Fibroblast of mammary gland (primary cell): ENCODE measurements at regions not wholly inside any gene's neighbourhood (a gene's known extent, or its start where the extent isn't known, plus 50 kb on each side); places are given as distances from the start of the nearest gene placed in this dataset.

Source experiments
- DNase-seq: peaks from one replicate; pipeline ENCODE4 v3.0.0-alpha.2; 2010; ENCODE audit warnings: low read depth
- H3K4me3 ChIP-seq: 2 replicates; pipeline ENCODE4 v1.5.1; 2011; ENCODE audit warnings: low read depth, mild to moderate bottlenecking, low read length, moderate library complexity; ENCODE audit not compliant: control insufficient read depth
- TF ChIP-seq, protein P1 (sequence below): conservative IDR thresholded peaks from 2 replicates; pipeline ENCODE4 v1.5.1; 2011; ENCODE audit warnings: low read depth, low read length, inconsistent platforms; ENCODE audit not compliant: control insufficient read depth, insufficient read depth

DNA sequence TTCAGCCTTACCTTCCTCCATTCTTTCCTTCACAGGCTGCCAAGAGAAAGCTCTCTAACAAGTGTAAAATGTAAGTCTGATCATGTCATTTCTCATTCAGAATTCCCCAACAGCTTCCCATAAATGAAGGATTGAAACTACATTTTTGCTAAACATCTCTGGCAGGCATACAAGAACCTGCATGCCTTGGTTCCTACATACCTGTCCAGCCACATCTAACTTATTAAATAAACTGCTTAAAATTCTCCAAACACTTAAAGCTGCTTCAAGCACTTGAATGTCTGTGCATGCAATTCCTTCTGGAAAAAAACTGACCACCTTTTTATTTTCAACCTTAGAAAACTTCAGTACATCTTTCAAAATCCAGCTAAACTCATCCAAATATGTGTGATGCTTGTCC is 84.4 kb upstream of the DCN start:
- TF ChIP-seq, protein P1, sequence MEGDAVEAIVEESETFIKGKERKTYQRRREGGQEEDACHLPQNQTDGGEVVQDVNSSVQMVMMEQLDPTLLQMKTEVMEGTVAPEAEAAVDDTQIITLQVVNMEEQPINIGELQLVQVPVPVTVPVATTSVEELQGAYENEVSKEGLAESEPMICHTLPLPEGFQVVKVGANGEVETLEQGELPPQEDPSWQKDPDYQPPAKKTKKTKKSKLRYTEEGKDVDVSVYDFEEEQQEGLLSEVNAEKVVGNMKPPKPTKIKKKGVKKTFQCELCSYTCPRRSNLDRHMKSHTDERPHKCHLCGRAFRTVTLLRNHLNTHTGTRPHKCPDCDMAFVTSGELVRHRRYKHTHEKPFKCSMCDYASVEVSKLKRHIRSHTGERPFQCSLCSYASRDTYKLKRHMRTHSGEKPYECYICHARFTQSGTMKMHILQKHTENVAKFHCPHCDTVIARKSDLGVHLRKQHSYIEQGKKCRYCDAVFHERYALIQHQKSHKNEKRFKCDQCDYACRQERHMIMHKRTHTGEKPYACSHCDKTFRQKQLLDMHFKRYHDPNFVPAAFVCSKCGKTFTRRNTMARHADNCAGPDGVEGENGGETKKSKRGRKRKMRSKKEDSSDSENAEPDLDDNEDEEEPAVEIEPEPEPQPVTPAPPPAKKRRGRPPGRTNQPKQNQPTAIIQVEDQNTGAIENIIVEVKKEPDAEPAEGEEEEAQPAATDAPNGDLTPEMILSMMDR: no peak
- no peak for DNase-seq
- H3K4me3 ChIP-seq: no peak overlapping the region

GRCh38 chr12:91264178-91264577 is 81.6 kb upstream of the DCN start:
- no peak overlapping the region for H3K4me3 ChIP-seq
- DNase-seq: no peak
- TF ChIP-seq, protein P1: no peak

DNA sequence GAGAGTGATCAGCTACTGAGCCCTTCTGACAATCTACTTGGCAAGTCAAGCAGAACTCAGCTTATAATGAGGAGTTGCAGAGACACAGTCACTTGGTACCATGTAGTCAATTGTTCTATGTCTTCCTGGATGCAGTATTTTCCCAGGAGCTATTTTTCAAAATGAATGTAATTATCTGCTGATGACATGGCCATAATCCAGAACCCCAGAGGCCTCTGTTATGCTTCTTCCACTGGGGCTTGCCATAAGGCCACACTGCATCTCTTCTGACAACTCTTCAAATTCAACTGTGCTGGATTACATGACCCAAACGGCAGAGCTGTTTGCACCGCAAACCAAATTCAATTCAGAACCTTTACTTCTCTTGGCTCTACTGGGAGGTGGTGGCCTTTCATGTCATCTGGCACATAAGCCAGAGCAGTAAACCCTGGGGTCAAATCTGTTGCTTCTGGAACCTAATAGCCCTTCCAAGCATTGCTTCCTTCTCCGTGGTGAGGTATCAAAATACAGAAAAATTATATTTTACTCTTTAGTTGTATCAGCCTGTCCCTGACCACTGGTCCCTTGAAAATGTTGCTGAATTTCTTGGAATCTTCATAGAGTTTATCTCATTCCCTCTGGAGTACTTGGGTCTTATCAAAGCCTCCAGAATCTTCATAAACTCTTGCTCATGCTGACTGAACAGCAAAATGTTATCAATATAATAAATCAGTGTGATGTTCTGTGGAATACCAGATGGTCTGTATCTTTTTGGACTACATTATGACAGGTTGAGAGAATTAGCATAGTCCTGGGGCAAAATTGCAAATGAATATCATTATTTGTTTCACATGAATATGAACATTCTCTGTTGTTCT is 79.4 kb upstream of the DCN start:
- DNase-seq: no peak
- TF ChIP-seq, protein P1: no peak
- H3K4me3 ChIP-seq: no peak overlapping the region

DNA sequence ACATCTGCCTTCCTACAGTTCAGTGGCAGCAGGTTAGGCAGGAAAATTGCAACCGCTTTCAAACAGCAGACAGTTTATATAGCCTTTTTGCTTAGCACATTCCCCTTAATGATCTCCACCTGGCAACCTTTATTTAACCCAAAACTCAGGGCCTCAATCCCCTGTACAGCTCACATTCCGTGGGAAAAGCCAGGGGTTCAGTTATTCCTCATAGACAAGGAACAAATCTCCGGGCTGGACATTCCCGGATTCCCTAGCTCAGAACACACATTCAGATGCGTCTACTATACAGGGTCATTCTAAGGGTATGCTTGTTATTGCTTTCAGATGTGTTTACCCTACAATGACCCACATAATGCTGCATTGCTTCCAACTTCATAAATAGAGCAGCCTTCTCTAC is 73.8 kb upstream of the DCN start:
- peak; percentile 35 for DNase-seq

GRCh38 chr12:91252341-91252740 is 69.7 kb upstream of the DCN start:
- DNase-seq: no peak
- TF ChIP-seq, protein P1: no peak
- no peak overlapping the region for H3K4me3 ChIP-seq

More for the DNA sequence above, 73.8 kb upstream of the DCN start:
- H3K4me3 ChIP-seq: no peak overlapping the region
- TF ChIP-seq, protein P1: no peak

GRCh38 chr12:91250273-91250665 is 67.7 kb upstream of the DCN start:
- TF ChIP-seq, protein P1: no peak
- no peak overlapping the region for H3K4me3 ChIP-seq
- peak; percentile 85 for DNase-seq
